ENCODE measurements at regions not wholly inside any gene's neighbourhood (a gene's known extent, or its start where the extent isn't known, plus 50 kb on each side); places are given as distances from the start of the nearest gene placed in this dataset.
"Not testable (repeated sequence)": the region's sequence is repeated elsewhere in the genome, so short reads cannot be mapped to it uniquely, and the experiment has no call there.

DNA sequence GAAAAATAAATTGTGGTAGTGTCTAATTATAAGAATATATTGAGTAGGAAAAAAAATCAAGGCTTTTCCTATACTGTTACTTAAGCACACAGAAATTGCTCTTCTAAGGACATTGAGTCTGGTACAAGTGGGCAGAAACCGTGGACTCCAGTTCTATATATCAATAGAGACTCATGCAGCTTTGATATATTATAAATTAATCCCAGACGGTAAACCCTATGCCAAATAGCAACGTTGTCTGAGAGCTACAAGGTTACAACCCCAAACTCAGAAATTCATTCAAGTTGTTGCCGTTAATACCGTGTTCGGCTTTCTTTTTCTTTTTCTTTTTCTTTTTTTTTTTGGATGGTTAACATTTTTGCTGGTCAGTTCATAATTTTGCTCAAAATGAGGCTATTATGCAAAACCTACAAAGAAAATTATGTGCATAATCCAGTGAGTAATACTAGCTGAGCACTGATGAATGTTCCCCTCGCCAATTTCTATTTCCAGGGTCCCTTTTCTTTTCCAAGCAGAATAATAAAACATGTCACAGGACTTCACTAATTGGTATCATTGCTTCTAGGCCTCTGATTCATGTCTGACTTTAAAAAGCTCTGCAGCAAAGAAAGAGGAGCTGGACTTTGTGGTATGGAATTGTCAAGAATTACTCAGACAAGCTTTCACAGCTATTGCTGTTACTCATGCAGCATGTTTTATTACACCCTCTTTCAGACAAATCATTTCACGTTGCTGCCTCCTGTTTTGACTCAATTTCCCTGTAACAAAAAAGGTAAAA lies 737.7 kb downstream of the NLGN4X start:
- DNase-seq = no peak

DNA sequence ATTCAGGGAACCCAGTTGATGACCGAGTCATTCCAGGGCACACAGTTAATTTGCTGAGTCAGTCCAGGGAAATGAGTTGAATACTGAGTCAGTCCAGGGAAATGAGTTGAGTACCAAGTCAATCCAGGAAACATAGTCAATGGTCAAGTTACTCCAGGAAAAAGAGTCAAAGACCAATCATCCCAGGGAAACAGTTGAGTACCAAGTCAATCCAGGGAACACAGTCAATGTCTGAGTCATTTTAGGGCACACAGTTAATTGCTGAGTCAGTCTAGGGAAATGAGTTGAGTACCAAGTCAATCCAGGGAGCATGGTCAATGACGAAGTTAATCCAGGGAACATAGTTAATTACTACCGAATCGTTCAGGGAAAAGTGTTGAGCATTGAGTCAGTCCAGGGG lies 754.4 kb downstream of the NLGN4X start:
- no peak for DNase-seq

DNA sequence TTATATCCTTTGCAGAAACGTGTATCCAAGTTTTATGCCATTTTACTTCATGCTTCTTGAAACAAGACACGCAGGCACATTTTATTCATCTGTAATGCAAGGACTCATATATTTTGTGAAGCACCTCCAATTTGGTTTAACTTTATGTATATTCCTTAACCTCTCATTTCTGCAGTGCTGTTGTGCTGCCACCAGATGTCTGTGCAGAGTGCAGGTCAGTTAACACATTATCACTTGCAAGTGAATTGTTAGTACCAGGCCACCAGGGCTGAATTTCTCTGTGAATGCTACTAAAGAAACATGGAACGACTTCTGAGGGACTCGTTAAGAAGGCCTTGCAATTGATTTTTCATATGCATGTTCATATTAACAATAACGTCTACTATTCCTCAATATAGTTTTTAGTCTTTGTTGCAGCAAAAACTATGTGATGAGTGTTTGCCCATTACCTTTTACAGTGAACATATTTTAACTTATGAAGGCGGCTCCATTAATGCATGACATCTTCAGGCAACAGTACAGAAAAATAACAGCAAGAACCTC lies 770.3 kb downstream of the NLGN4X start:
- DNase-seq = no peak

DNA sequence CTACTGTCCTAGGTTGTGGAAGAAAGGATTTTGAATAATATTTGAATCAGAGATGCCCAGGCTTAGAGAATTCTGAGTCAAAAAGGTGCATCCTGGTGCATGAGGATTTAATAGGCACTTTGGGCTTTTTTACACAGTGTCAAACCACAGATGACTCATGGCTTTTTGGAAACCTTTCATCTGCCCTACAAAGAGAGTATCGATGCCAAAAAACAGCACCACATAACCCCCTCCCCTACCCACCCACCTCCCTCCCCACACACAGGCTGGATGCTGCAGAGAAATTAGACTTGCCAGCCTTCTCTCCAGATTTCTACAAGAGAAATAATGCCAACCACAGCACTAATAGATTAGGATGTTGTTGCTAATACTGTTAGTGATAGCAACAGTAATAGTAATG lies 779.3 kb downstream of the NLGN4X start:
- no peak for DNase-seq

DNA sequence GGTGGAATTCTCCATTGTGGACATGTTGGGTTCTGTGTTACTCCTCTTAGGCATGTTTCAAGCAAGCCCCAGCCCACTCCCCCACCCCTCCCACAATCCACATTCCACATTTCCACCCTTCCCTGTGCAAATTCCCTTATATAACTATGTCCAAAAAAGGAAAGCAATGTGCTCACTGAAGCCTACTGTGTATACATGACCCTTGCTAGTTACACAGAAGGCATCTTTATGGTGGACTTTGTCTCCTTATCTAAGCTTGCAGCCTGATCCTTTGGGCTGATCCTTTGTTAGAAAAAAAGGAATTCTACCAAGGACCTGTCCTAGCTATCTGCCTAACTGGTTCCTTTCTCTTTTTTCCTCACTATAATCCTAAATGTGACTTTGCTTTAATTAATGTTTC lies 796.8 kb downstream of the NLGN4X start:
- no peak for DNase-seq

DNA sequence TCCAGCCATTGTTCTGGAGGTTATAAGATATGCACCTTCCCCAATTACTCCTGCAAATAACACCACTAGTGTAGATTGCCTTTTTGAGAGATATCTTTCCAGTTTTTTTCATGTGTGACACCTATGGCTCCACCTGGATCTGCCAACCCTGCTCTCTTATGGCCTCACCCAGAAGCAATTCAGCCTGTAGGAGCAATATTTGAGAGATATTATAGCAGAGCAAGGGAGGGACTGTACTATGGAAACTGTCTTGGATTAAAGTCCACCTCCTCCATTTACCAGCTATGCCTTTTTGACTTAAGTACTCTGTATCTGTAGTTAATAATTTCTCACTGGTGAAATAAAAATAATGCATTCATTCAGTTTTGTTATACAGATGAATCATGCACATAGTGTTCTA lies 803.5 kb downstream of the NLGN4X start:
- no peak for DNase-seq

DNA sequence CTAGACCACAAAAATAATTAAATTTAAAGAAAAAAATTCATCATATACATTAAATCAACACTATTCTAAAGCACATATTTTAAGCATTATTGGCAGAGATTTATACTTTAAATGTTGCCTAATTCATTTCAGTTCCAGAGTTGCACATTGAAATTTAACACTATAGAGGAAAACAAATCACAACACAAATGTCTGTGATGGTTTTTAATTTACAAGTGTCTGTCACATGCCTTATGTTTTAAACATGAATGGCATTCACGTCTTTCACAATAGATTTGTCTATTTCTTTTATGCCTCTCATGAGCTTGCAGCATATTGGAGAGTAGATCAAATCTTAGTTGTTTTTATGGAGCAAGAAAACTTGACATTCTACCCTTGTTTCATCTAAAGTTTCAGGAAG lies 811.3 kb downstream of the NLGN4X start:
- DNase-seq = no peak

DNA sequence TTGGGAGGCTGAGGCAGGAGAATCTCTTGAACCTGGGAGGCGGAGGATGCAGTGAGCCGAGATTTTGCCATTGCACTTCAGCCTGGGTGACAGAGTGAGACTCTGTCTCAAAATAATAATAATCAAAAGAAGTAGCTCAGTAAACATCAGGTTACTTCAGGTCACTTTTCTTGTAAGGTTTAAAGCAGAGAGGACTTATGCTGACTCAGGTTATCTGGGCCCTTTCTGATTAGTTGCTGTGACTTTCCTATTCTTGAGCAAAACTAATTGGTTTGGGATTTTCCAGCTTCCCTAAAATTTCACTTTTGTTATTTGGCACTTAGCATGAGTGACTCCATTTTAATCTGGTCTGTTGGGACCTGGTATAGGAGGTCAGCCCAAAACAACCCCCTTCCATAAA lies 812.9 kb downstream of the NLGN4X start:
- DNase-seq = no peak

DNA sequence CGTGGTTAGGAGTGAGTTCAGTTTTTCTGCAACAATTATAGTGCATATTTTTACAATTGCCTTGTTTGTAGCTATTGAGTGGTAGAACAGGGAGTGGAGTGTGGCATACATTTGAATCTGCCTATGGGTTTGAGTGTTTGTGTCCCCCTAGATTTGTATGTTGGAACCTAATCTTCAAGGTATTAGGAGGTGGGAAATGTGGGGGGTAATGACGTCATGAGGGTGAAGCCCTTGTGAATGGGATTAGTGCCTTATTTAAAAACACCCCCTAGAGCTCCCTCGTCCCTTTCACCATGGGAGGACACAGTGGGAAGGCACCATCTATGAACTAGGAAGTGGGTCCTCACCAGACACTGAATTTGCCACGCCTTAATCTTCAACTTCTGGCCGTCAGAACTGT lies 819.6 kb downstream of the NLGN4X start:
- DNase-seq = no peak

DNA sequence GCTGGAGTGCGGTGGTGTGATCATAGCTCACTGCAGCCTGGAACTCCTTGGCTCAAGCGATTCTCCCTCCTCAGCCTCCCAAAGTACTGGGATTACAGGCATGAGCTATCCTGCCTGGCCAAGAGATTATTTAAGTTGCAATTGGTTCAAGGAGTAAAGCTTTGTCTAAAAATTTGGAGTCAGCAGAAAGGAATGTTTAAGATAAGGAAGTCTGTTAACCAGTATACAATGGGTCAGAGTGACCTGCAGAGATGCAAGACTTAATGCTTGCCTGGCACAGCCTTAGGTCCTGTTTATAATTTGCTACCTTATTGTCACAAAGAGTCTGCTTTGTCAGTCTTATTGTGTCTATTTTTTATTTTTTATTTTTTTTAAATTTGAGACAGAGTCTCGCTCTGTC lies 826.2 kb downstream of the NLGN4X start:
- no peak for DNase-seq

DNA sequence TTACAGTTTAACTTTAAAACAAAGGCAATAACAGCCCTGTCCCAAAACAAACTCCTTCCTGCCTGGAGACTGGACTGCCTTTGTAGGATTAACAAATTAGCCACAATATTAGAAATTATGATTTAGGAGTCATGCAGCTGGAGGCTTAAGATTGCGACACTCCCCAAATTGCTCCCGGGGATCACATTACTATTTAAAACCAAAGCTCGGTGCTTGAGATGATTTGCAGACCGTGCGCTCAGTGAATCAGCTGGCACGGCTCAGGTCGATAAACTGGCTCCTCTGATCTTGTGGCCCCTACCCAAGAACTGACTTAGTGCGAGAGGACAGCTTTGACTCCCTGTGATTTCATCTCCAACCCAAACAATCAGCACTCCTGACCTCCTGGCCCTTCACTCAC lies 829.3 kb downstream of the NLGN4X start:
- no peak for DNase-seq

DNA sequence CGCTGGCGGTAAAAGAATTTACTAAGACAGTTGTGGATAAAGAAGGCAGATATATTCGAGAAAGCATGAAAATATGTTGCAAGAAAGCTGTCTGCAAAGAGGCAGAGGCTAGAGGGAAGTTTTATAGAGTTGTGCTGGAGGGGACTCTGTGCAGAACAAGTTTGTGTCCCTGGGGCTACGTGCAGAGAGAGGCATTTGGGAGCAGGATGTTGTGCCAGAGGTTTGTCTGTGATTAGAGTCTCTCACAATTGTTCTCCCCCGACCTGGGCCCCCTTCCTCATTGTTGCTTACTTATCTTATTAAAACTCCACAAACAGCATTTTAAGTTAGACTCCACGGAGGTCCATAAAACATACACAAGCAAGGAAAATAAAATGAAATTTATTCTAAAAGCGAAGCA lies 831.3 kb downstream of the NLGN4X start:
- DNase-seq = no peak

DNA sequence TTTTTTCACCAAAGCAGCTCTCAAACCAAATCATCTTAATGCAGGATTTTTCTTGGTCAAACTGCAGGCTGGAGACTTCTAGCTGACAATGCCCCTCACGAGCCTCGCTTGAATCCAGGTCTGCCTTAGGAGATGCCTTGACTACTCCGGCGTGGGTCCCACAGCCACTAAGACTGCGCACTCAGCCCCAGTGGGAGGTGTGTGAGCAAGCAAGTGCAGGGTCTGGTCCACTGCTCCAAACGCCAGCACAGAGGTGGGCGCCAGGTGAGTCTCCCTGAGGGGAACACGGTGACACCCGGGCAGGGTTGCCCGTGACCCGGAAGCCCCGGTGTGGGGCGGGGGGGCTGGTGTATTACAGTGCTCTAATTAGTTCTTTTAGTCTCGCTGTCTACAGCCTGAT lies 838.3 kb downstream of the NLGN4X start:
- DNase-seq = no peak

DNA sequence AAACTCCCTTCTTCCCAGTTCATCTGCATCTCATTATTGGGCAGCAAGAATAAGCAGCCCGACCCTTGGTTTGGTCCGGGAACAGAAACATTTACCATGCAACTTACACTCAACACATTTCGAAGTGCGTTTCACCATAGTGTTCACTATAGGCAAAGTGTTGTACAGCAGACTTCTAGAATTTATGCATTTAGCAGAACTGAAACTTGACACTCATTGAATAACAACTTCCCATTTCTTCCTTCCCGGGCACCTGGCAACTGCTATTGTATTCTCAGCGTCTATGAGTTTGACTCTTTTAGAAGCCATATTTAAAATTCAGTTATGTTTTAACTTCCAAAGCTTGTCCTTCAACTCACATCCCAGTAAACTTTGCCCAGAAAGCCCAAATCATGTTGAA lies 840.6 kb downstream of the NLGN4X start:
- no peak for DNase-seq

DNA sequence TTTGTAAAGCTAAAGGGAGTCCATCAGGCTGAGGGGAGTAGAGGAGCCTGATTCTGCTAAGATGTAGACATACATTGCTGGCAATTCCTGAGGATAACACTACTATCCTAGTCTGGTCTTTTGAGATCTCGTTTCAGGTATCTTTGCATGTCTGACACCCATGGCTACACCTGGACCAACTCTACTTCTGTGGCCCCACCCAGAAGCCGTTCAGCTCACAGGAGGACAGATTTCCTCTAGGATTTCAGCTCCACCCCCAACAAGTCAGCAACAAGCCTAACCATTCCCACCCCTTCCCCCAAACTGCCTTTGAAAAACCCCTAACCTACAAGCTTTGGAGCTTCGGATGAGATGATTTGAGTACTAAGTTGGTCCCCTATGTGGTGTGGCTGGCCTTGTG lies 848.2 kb downstream of the NLGN4X start:
- no peak for DNase-seq

DNA sequence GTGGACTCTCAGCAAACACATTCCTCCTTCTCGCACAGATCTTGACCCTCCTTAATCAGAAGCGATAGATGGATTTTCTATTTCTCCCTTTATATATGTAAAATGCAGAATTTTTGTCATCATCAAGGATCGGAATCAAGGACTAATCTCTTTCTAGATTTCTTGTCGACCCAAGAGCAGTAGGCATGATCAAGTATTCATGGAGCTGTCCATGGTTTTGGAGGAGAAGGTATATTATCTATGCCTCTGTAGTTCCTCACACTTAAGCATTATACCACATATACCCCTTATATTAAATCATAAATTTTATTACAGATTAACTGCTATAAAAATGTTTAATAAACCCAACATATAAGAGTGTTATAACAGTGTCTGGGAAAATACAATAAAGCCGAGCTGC lies 886.8 kb downstream of the NLGN4X start:
- DNase-seq = no peak

DNA sequence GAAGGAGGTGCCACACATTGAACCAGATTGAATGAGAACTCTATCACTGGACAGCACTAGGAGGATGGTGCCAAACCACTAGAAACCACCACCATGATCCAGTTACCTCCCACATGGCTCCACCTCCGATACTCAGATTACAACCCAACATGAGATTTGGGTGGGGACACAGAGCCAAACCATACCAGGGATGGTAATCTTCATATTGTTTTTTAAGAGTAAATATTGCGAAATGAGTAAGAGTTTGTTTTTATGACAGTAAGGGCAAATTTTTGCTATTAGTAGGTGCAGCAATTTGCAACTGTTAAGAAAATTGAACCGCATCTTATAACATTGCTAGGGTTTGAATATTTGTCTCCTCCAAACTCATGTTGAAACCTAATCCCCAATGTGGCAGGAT lies 891.5 kb downstream of the NLGN4X start:
- no peak for DNase-seq

DNA sequence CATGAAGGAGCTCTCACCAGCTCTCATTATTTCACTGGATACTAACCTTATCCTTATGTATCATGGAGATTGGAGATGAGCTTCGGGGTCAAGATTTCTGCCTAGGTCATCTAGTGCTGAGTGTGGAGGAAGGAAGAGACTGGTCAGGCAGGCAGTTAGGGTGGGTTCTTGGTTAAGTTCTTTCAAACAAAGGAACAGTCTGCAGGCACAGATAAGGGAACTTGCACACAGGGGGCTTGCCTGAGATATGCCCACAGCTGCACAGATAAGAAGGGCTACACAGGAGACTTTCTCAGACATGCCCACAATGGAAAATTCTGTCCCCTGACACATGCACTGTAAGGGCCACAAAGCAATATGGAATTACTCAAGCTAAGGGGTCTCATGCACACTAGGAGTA lies 904.1 kb downstream of the NLGN4X start:
- DNase-seq = no peak

DNA sequence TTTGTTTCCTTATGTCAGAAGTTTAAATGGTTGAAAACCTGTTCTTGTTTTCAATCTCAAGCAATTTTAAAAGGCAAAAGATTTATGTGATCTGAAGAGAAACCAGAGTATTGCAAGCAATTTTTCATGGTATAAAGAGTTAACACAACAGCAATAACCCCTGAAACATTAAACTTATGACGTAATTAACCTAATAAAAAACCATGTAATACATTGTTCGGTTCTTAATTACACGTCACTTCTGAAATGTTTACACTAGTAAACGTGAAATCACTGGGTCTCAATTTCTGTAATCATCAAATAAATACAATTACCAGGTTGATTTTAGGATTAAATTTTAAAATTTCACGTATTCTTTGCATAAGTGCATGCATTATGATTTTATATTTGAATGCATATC lies 914.5 kb downstream of the NLGN4X start:
- no peak for DNase-seq

DNA sequence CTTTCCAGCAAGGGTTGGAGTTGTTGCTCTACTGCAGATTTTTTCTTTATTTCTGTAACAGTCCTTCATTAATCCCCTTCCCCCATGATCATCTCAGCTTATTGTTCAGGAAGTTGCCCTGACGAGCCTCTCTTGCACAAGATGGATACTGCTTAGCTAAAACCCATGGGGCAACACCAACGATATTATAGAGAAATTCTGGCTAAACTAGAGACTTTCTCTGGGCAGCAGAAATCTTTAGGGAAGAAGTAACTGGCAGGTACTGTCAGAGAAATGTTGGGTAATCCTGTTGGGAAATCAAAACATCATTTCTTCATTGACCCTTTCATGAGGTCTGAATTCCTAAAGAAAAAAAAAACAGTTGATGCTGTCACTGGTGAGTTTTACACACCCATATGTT lies 921.3 kb downstream of the NLGN4X start:
- DNase-seq = no peak

DNA sequence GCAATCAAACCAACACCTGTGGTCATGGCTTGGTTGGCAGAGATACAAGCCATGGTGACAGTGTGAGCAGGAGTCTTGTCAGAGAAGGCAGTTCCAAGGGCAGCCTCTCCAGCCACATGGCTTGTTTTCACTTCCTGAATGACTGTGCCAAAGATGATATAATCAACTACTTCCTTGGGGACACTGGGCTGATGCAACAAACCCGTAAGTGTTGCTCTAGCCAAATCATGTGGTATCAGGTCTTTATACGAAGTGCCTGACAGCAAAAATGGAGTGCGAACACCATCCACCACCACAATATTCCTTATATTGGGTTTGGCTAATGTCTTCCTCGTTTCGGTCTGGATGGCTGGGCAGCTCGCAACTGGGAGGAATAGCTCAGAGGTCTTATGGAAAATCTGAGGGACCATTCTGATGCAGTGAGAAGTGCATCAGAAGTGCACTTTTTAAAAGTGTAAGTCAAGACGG lies 922.0 kb downstream of the NLGN4X start:
- DNase-seq = no peak

DNA sequence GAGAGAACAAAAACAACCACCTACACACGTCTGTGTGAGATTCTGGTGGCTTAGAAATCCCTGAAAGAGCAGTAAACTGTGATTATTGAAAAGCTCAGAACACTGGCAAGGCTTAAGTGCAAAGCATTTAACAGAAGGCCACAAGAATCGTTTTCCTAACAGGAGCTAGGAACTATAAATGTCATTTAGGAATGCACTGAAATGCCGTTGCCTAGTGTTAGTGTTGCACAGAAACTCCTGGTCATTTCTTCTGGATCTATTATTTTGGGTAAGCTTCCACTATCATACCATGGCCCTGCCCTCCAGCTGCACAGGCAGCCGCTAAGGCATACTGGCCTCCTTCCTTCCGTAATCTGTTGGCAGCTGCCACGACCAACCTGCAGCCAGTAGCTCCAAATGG lies 923.2 kb downstream of the NLGN4X start:
- DNase-seq = no peak

DNA sequence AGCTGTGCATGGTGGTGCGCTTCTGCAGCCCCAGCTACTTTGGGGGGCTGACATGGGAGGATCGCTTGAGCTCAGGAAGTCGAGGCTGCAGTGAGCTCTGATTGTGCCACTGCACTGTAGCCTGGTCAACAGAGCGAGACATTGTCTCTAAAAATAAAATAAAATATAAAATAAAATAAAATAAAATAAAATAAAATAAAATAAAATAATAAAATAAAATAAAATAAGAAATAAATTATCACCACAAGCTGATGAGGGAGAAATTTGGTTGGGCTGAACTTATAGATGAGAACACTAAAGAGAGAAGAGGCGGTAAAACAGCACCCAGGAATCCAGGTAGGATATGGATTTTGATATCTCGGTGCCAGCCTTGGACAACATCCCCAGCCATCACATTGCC lies 933.7 kb downstream of the NLGN4X start:
- DNase-seq = no peak

DNA sequence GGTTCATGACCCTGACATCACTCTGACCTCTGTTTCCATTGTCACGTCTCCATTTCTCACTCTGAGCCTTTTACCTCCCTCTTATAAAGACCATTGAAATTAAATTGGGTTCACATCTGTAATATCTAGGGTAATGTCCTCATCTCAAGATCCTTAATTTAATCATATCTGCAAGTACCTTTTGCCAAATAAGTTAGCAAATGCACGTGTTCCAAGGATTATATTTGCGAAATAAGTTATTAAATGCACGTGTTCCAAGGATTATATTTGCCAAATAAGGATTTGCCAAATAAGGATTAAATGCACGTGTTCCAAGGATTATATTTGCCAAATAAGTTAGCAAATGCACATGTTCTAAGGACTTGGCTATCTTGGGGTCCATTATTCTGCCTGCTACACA lies 938.0 kb downstream of the NLGN4X start:
- no peak for DNase-seq

DNA sequence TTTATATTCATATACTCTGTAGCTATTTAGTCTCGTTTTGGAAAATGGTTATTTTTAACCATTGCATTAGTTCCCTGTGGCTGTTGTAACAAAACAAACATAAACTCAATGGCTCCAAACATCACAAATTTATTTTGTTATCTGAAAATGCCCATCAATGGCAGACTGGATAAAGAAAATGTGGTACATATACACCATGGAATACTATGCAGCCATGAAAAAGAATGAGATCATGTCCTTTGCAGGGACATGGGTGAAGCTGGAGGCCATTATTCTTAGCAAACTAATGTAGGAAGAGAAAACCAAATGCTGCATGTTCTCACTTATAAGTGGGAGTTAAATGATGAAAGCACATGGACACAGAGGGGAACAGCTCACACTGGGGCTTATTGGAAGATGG lies 938.7 kb downstream of the NLGN4X start:
- DNase-seq = not testable (repeated sequence)
